Gastrocnemius medialis (tissue), 4 donors: ENCODE measurements at regions not wholly inside any gene's neighbourhood (a gene's known extent, or its start where the extent isn't known, plus 50 kb on each side); places are given as distances from the start of the nearest gene placed in this dataset.

ENCODE experiments used
- ATAC-seq, 2 donors: fragments of 150-250 bp; one replicate each; pipeline ENCODE4 v1.9.1; 2016
- DNase-seq, 2 donors: peaks; one replicate each; pipeline ENCODE4 v3.0.0-alpha.2; 2019
- H3K27ac ChIP-seq, 4 donors: fragments of 200-600 bp; sonication (generic); 1 replicate in 1 of 4; 2 replicates in 3 of 4; pipeline ENCODE4 v1.5.1; 2016 to 2018; ENCODE audit warnings: mild to moderate bottlenecking in 2 of 4, moderate library complexity in 1 of 4
- H3K27me3 ChIP-seq, 3 donors: fragments of 200-600 bp; sonication (generic) in 2 of 3; 1 replicate in 1 of 3; 2 replicates in 2 of 3; pipeline versions ENCODE4 v1.5.1 to v1.6.0; 2016 to 2019; ENCODE audit warnings: mild to moderate bottlenecking in 1 of 3, moderate library complexity in 1 of 3
- H3K36me3 ChIP-seq, 2 donors: fragments of 200-600 bp; sonication (generic) in 1 of 2; one replicate each; pipeline ENCODE4 v1.5.1; 2017 to 2018
- H3K4me1 ChIP-seq, 2 donors: fragments of 200-600 bp; sonication (generic) in 1 of 2; one replicate each; pipeline ENCODE4 v1.5.1; 2016 to 2017; ENCODE audit warnings: mild to moderate bottlenecking in 2 of 2
- H3K4me3 ChIP-seq, 4 donors: fragments of 200-600 bp; sonication (generic) in 3 of 4; 1 replicate in 1 of 4; 2 replicates in 3 of 4; pipeline ENCODE4 v1.5.1; 2016 to 2019; ENCODE audit warnings: mild to moderate bottlenecking in 2 of 4
- H3K9me3 ChIP-seq, 3 donors: fragments of 200-600 bp; sonication (generic) in 2 of 3; 1 replicate in 1 of 3; 2 replicates in 2 of 3; pipeline ENCODE4 v1.5.1; 2016 to 2019
- CTCF ChIP-seq, 5 experiments: fragments of 450-650 bp in 3 of 5; fragments of 200-600 bp in 2 of 5; sonication (generic) in 2 of 5; IDR thresholded peaks in 4 of 5; conservative IDR thresholded peaks in 1 of 5; 1 replicate in 4 of 5; 2 replicates in 1 of 5; pipeline ENCODE4 v1.5.1; 2016 to 2019; ENCODE audit warnings: antibody characterized with exemption in 5 of 5, mild to moderate bottlenecking in 3 of 5, moderate library complexity in 3 of 5
- POLR2A ChIP-seq, 2 donors: fragments of 450-650 bp; IDR thresholded peaks; one replicate each; pipeline ENCODE4 v1.6.1; 2017; ENCODE audit warnings: antibody characterized with exemption in 2 of 2, mild to moderate bottlenecking in 2 of 2, moderate library complexity in 2 of 2
- in situ Hi-C, 4 donors: fragments of 200-750 bp; cut with MboI; loops; one replicate each; pipeline versions ENCODE4 v1.15.0 to v1.8.0; 2017; ENCODE audit warnings: low sequenced_read_pairs in 4 of 4
- intact Hi-C: fragments of 100-400 bp; cut with DNase I; formaldehyde crosslinking; loops from one replicate; pipeline ENCODE4 v1.15.1; 2023; ENCODE audit warnings: low total_unique reads

GRCh38 chr7:31445686-31446355, 68.1 kb upstream of the ITPRID1 start:
- Histone ChIP-seq H3K27me3 (no peaks in the 10 kb centered on the region), H3K4me1 (no peaks in the 10 kb centered on the region), H3K4me3 (no peak overlapping the region), H3K36me3 (no peaks in the 10 kb centered on the region), H3K9me3 (no peaks in the 10 kb centered on the region), H3K27ac (no peak overlapping the region)
- intact Hi-C loops = no loop called here
- no peak for TF ChIP-seq POLR2A (IDR thresholded peaks at IDR 0.05)
- no peak for TF ChIP-seq CTCF (IDR thresholded peaks at IDR 0.05 in 4 of 5, conservative IDR thresholded peaks at IDR 0.05 in 1 of 5)
- ATAC-seq (no peak), DNase-seq (no peak)
- in situ Hi-C loops = no loop called here

GRCh38 chr7:31448649-31449048, 65.2 kb upstream of the ITPRID1 start:
- intact Hi-C loops (no loop called here), in situ Hi-C loops (no loop called here)
- Histone ChIP-seq H3K9me3 (no peaks in the 10 kb centered on the region), H3K27ac (no peak overlapping the region), H3K27me3 (peaks cover 0 to 2% (median 0%) of the 10 kb centered on the region in 3 donors), H3K36me3 (no peaks in the 10 kb centered on the region), H3K4me3 (no peak overlapping the region), H3K4me1 (no peaks in the 10 kb centered on the region)
- ATAC-seq (no peak), DNase-seq (no peak)
- TF ChIP-seq CTCF (IDR thresholded peaks at IDR 0.05 in 4 of 5, conservative IDR thresholded peaks at IDR 0.05 in 1 of 5) (no peak), POLR2A (IDR thresholded peaks at IDR 0.05) (no peak)

DNA sequence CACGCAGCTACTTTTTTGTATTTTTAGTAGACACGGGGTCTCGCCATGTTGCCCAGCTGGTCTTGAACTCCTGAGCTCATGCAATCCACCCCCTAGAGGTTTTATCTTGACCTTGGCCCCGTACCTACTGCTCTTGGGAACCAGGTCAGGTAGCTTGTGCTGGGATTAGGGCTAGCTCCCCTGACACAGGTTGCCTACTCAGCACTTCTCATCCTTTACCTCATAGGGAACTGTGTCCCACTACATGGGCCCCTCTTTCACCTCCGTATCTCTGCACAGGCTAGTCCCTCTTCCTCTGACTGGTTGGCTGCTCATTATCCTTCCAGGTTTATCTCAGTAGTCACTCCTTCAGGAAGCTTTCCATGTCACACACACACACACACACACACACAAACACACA, 58.0 kb upstream of the ITPRID1 start:
- H3K36me3 ChIP-seq = no peaks in the 10 kb centered on the region
- TF ChIP-seq POLR2A (IDR thresholded peaks at IDR 0.05) (no peak), CTCF (IDR thresholded peaks at IDR 0.05 in 4 of 5, conservative IDR thresholded peaks at IDR 0.05 in 1 of 5) (no peak)
- no peaks in the 10 kb centered on the region for H3K4me1 ChIP-seq
- peaks cover 0 to 2% (median 0%) of the 10 kb centered on the region in 3 donors for H3K27me3 ChIP-seq
- no peak overlapping the region for H3K4me3 ChIP-seq
- H3K27ac ChIP-seq = no peak overlapping the region
- H3K9me3 ChIP-seq = no peaks in the 10 kb centered on the region
- ATAC-seq (no peak), DNase-seq (no peak)
- in situ Hi-C loops (no loop called here), intact Hi-C loops (no loop called here)

- no peak for TF ChIP-seq POLR2A (IDR thresholded peaks at IDR 0.05)
- TF ChIP-seq CTCF (IDR thresholded peaks at IDR 0.05 in 4 of 5, conservative IDR thresholded peaks at IDR 0.05 in 1 of 5) = no peak
Observed at GRCh38 chr7:31456646-31457368, 57.1 kb upstream of the ITPRID1 start.

More at GRCh38 chr7:31456646-31457368, 57.1 kb upstream of the ITPRID1 start:
- in situ Hi-C loops (no loop called here), intact Hi-C loops (no loop called here)
- H3K4me3 ChIP-seq = no peak overlapping the region
- H3K9me3 ChIP-seq = no peaks in the 10 kb centered on the region
- no peaks in the 10 kb centered on the region for H3K36me3 ChIP-seq
- no peak for ATAC-seq
- no peaks in the 10 kb centered on the region for H3K4me1 ChIP-seq
- H3K27ac ChIP-seq = no peak overlapping the region
- DNase-seq = no peak
- no peaks in the 10 kb centered on the region for H3K27me3 ChIP-seq
